VCaP (cell line): ENCODE measurements at regions not wholly inside any gene's neighbourhood (a gene's known extent, or its start where the extent isn't known, plus 50 kb on each side); places are given as distances from the start of the nearest gene placed in this dataset.

ENCODE experiments used
- H3K27ac ChIP-seq: fragments of 450-650 bp; 2 replicates; pipeline ENCODE4 v1.5.1; 2017
- CTCF ChIP-seq: fragments of 450-650 bp; conservative IDR thresholded peaks from 2 replicates; pipeline ENCODE4 v1.5.1; 2017; ENCODE audit warnings: mild to moderate bottlenecking, moderate library complexity

- TF ChIP-seq CTCF = no peak
- no peak overlapping the region for H3K27ac ChIP-seq
Observed at GRCh38 chrY:15500536-15500935, 976.2 kb downstream of the NLGN4Y start.

- no peak overlapping the region for H3K27ac ChIP-seq
- no peak for TF ChIP-seq CTCF
Observed at GRCh38 chrY:15501181-15501580, 976.9 kb downstream of the NLGN4Y start.

- H3K27ac ChIP-seq = no peak overlapping the region
- no peak for TF ChIP-seq CTCF
Observed at GRCh38 chrY:15510288-15510687, 986.0 kb downstream of the NLGN4Y start.

- no peak for TF ChIP-seq CTCF
- H3K27ac ChIP-seq = no peak overlapping the region
Observed at GRCh38 chrY:15510984-15511650, 986.8 kb downstream of the NLGN4Y start.

GRCh38 chrY:15535131-15535530 is 1010.8 kb downstream of the NLGN4Y start:
- TF ChIP-seq CTCF = no peak
- H3K27ac ChIP-seq = no peak overlapping the region

GRCh38 chrY:15535784-15536511 is 1011.6 kb downstream of the NLGN4Y start:
- no peak overlapping the region for H3K27ac ChIP-seq
- no peak for TF ChIP-seq CTCF

GRCh38 chrY:15540516-15540915 is 1016.2 kb downstream of the NLGN4Y start:
- no peak for TF ChIP-seq CTCF
- H3K27ac ChIP-seq = no peak overlapping the region
